Stomach (tissue), 4 donors: ENCODE measurements at regions not wholly inside any gene's neighbourhood (a gene's known extent, or its start where the extent isn't known, plus 50 kb on each side); places are given as distances from the start of the nearest gene placed in this dataset.

Experiments
- EP300 ChIP-seq: sonication (generic); formaldehyde crosslinking; IDR thresholded peaks from one replicate; pipeline ENCODE4 v1.6.1; 2017; ENCODE audit warnings: antibody characterized with exemption
- POLR2A ChIP-seq, 4 donors: fragments of 450-650 bp; IDR thresholded peaks; one replicate each; pipeline ENCODE4 v1.6.1; 2016; ENCODE audit warnings: antibody characterized with exemption in 4 of 4, control low read depth in 2 of 4, mild to moderate bottlenecking in 1 of 4, moderate library complexity in 1 of 4
- POLR2AphosphoS5 ChIP-seq, 3 donors: sonication (generic); formaldehyde crosslinking; IDR thresholded peaks; one replicate each; pipeline ENCODE4 v1.6.1; 2016; ENCODE audit warnings: antibody characterized with exemption in 3 of 3
- TF ChIP-seq, protein P1 (sequence below), 7 experiments: fragments of 450-650 bp in 4 of 7; fragments of 200-600 bp in 3 of 7; sonication (generic) in 3 of 7; IDR thresholded peaks; one replicate each; pipeline ENCODE4 v1.5.1; 2016 to 2019; ENCODE audit warnings: antibody characterized with exemption in 7 of 7, control low read depth in 2 of 7, mild to moderate bottlenecking in 1 of 7

DNA sequence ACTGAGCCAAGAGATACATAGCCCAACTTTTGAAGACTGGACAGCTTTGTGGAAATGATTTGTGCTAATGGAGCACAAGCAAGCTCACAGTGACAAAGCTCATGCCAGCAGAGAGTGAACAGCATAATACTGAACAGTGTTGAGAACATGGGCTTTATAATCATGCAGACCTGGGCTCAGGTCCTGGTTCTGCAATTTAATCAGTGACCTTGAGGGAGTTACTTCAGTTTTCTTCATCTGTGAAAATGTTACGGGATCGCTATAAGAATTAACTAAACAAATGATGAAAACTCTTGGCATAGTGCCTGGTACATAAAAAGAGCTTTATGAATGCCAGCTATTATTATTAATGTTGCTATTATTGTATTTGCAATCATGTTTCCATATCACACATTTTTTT is 690.5 kb upstream of the LRRN3 start:
- TF ChIP-seq, protein P1, sequence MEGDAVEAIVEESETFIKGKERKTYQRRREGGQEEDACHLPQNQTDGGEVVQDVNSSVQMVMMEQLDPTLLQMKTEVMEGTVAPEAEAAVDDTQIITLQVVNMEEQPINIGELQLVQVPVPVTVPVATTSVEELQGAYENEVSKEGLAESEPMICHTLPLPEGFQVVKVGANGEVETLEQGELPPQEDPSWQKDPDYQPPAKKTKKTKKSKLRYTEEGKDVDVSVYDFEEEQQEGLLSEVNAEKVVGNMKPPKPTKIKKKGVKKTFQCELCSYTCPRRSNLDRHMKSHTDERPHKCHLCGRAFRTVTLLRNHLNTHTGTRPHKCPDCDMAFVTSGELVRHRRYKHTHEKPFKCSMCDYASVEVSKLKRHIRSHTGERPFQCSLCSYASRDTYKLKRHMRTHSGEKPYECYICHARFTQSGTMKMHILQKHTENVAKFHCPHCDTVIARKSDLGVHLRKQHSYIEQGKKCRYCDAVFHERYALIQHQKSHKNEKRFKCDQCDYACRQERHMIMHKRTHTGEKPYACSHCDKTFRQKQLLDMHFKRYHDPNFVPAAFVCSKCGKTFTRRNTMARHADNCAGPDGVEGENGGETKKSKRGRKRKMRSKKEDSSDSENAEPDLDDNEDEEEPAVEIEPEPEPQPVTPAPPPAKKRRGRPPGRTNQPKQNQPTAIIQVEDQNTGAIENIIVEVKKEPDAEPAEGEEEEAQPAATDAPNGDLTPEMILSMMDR (IDR thresholded peaks at IDR 0.05), result no peak
- TF ChIP-seq POLR2A (IDR thresholded peaks at IDR 0.05) (no peak), EP300 (no peak), POLR2AphosphoS5 (IDR thresholded peaks at IDR 0.05) (no peak)
